HG03558 (cell line): ENCODE measurements at regions not wholly inside any gene's neighbourhood (a gene's known extent, or its start where the extent isn't known, plus 50 kb on each side); places are given as distances from the start of the nearest gene placed in this dataset.

Source experiments
- ATAC-seq: cut with Tn5 transposase; IDR thresholded peaks from one replicate; pipeline ENCODE4 v1.9.1; 2021; ENCODE audit warnings: moderate number of reproducible peaks; ENCODE audit not compliant: unreplicated experiment; ENCODE audit errors: extremely low read depth

- ATAC-seq = no peak
Measured at GRCh38 chr4:187209921-187210613, 486.4 kb upstream of the FAT1 start.

- no peak for ATAC-seq
Measured at GRCh38 chr4:187212446-187213080, 488.9 kb upstream of the FAT1 start.

GRCh38 chr4:187215438-187215837 lies 491.8 kb upstream of the FAT1 start:
- no peak for ATAC-seq

- ATAC-seq = no peak
Measured at GRCh38 chr4:187218705-187219245, 495.1 kb upstream of the FAT1 start.

- ATAC-seq = no peak
Measured at GRCh38 chr4:187224560-187224959, 500.9 kb upstream of the FAT1 start.

GRCh38 chr4:187227907-187228704 lies 504.4 kb upstream of the FAT1 start:
- no peak for ATAC-seq

- ATAC-seq = no peak
Measured at GRCh38 chr4:187232196-187232595, 508.5 kb upstream of the FAT1 start.

- ATAC-seq = no peak
Measured at GRCh38 chr4:187232796-187233195, 509.1 kb upstream of the FAT1 start.

- ATAC-seq = no peak
Measured at GRCh38 chr4:187235456-187236170, 512.0 kb upstream of the FAT1 start.

GRCh38 chr4:187236209-187236890 lies 512.7 kb upstream of the FAT1 start:
- ATAC-seq = no peak

- no peak for ATAC-seq
Measured at GRCh38 chr4:187238646-187239045, 515.0 kb upstream of the FAT1 start.

- ATAC-seq = no peak
Measured at GRCh38 chr4:187251896-187252295, 528.2 kb upstream of the FAT1 start.

GRCh38 chr4:187256897-187257296 lies 533.2 kb upstream of the FAT1 start:
- ATAC-seq = no peak

GRCh38 chr4:187258651-187259401 lies 535.2 kb upstream of the FAT1 start:
- ATAC-seq = no peak

GRCh38 chr4:187268940-187269339 lies 545.3 kb upstream of the FAT1 start:
- no peak for ATAC-seq

- no peak for ATAC-seq
Measured at GRCh38 chr4:187270154-187270553, 546.5 kb upstream of the FAT1 start.

- no peak for ATAC-seq
Measured at GRCh38 chr4:187271848-187272247, 548.2 kb upstream of the FAT1 start.

GRCh38 chr4:187274153-187274552 lies 550.5 kb upstream of the FAT1 start:
- ATAC-seq = no peak

GRCh38 chr4:187276736-187277408 lies 553.2 kb upstream of the FAT1 start:
- no peak for ATAC-seq
